ENCODE measurements at regions not wholly inside any gene's neighbourhood (a gene's known extent, or its start where the extent isn't known, plus 50 kb on each side); places are given as distances from the start of the nearest gene placed in this dataset.
A peak's percentile ranks its signal among the peaks of the same experiment; 100 is the strongest.

DNA sequence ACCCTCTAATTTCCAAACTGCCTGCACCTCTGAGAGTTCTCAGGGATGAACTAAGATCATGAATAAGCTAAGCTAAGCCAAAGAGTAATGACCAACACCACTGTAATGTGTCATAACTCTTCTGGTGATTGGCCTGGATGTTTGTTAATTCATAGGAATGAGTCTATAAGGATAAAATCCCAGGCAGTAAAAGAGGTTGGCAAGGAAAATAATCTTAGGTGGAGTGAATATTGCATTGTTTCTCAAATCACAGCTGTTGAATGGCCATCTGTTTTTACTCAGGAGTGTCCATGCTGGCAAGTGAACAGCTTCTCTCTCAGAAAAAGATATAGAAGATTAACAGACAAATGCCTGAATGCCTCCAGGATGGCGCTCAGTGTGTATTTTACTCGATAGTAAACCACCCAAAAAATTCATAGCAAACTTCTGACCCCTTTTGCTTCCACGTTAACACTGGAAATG lies 60.8 kb upstream of the GLS start:
- peak; percentile 59 for DNase-seq (ENCODE audit: low read depth)
- TF ChIP-seq, protein P1, sequence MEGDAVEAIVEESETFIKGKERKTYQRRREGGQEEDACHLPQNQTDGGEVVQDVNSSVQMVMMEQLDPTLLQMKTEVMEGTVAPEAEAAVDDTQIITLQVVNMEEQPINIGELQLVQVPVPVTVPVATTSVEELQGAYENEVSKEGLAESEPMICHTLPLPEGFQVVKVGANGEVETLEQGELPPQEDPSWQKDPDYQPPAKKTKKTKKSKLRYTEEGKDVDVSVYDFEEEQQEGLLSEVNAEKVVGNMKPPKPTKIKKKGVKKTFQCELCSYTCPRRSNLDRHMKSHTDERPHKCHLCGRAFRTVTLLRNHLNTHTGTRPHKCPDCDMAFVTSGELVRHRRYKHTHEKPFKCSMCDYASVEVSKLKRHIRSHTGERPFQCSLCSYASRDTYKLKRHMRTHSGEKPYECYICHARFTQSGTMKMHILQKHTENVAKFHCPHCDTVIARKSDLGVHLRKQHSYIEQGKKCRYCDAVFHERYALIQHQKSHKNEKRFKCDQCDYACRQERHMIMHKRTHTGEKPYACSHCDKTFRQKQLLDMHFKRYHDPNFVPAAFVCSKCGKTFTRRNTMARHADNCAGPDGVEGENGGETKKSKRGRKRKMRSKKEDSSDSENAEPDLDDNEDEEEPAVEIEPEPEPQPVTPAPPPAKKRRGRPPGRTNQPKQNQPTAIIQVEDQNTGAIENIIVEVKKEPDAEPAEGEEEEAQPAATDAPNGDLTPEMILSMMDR (IDR thresholded peaks at IDR 0.05; ENCODE audit: insufficient read depth, low read depth, low read length, missing control alignments), result no peak
- H3K4me3 ChIP-seq (ENCODE audit: low read length), result no peak overlapping the region

DNA sequence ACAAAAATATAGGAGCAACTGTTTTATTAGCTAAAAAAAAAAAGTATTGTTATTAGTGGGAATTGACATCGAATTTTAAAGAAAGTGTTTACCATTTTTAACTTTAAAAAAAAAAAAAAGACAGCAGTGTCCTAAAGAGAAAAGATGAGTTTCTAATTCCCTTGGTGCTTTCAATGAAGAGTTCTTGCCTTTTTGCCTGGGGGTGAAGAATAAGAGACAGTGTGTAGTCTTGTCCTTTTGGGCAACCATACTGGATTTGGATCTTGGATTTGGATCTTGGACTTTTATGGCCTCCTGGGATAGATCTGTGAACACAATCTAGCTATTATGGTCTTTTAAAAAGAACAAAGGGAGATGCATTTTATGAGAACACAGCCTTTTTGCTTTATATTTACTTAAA lies 60.2 kb upstream of the GLS start:
- TF ChIP-seq, protein P1 (IDR thresholded peaks at IDR 0.05; ENCODE audit: insufficient read depth, low read depth, low read length, missing control alignments), result no peak
- DNase-seq (ENCODE audit: low read depth), result no peak
- H3K4me3 ChIP-seq (ENCODE audit: low read length), result no peak overlapping the region

DNA sequence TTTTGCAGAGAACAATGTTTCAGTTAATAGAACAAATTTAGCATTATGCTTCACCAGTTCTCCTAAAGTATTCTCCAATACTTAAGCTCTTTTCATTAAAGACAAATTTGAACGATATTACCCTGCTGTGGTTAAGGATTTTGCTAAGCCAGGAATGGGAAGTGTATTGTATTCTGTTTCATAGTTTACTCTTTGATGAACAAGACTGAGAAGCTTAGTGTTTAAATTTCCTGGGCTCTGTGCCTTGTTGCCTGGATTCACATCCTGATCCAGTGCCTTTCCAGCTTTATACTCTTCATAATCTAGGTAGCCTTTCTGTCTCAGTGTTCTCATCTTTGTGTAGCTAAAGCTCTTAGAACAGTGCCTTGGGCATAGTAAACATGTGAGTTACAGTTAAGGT lies 58.6 kb upstream of the GLS start:
- no peak overlapping the region for H3K4me3 ChIP-seq (ENCODE audit: low read length)
- TF ChIP-seq, protein P1 (IDR thresholded peaks at IDR 0.05; ENCODE audit: insufficient read depth, low read depth, low read length, missing control alignments), result no peak
- DNase-seq (ENCODE audit: low read depth), result no peak

DNA sequence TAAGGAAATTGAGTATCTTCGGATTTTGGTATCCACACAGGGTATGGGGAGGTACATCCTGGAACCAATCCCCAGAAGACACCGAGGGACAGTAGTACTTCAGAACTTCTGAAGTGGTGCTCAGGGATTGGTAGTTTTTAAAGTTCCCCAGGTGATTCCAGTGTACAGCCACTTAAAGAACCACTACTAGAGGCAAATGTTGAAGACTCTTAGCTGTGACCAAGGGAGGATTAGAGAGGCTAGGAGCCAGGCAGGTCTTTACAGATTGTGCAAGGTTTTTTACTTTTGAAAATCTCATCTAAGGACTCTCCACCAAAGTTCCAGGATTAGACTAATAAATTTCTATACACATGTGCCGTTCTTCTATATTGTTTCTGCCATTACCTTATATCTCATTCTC lies 52.9 kb upstream of the GLS start:
- H3K4me3 ChIP-seq (ENCODE audit: low read length), result no peak overlapping the region
- DNase-seq (ENCODE audit: low read depth), result no peak
- TF ChIP-seq, protein P1 (IDR thresholded peaks at IDR 0.05; ENCODE audit: insufficient read depth, low read depth, low read length, missing control alignments), result no peak

DNA sequence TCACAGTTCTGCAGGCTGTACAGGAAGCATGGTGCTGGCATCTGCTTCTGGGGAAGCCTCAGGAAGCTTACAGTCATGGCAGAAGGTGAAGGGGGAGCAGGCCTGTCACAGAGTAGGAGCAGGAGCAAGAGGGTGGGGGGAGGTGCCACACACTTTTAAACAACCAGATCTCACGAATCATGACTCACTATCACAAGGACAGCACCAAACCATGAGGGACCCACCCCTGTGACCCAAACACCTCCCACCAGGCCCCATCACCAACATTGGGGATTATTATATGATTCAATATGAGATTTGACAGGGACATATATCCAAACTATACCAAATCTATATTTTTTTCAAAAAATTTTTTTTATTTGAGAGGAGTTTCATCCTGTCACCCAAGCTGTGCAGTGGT lies 51.0 kb upstream of the GLS start:
- TF ChIP-seq, protein P1 (IDR thresholded peaks at IDR 0.05; ENCODE audit: insufficient read depth, low read depth, low read length, missing control alignments), result no peak
- H3K4me3 ChIP-seq (ENCODE audit: low read length), result no peak overlapping the region
- no peak for DNase-seq (ENCODE audit: low read depth)
